ENCODE measurements at regions not wholly inside any gene's neighbourhood (a gene's known extent, or its start where the extent isn't known, plus 50 kb on each side); places are given as distances from the start of the nearest gene placed in this dataset.

DNA sequence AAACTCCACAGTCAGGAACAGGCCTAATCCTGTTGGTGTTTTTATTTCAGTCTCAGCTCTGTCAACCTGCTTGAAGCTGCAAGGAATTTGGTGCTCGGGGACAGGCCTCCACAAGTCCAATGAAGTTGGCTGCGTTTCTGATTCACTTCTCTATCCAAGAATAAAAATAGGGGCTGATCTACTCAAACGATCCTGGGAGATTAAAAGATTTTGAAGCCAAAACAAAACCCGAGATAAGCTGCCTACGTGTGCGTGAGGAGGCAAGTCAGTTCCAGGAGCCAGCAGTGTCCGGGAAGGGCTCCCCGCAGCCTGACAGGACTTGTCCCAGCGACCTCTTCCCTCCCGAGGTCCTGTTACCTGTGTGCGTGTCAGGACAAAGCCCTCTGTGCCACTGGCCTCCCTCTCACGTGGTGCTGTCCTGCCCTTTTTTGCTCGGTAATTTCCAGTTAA lies 98.0 kb downstream of the ETS2 start:
- H3K27ac ChIP-seq (ENCODE audit: extremely low read depth, low read depth, low read length): no peak overlapping the region

GRCh38 chr21:38902608-38903445 lies 97.1 kb downstream of the ETS2 start:
- Histone ChIP-seq H3K36me3 (ENCODE audit: control insufficient read depth in 2 of 2, insufficient read depth in 1 of 2, low read length in 2 of 2) (no peaks in the 10 kb centered on the region), H3K4me3 (ENCODE audit: low read depth, low read length) (no peak overlapping the region), H3K4me1 (ENCODE audit: control insufficient read depth, insufficient read depth, low read length) (no peaks in the 10 kb centered on the region; the same call in 1 of the 2 replicates), H3K27ac (ENCODE audit: extremely low read depth, low read depth, low read length) (no peak overlapping the region), H3K9me3 (ENCODE audit: control insufficient read depth, insufficient read depth, low read depth, low read length) (no peaks in the 10 kb centered on the region)
- TF ChIP-seq, protein P1, sequence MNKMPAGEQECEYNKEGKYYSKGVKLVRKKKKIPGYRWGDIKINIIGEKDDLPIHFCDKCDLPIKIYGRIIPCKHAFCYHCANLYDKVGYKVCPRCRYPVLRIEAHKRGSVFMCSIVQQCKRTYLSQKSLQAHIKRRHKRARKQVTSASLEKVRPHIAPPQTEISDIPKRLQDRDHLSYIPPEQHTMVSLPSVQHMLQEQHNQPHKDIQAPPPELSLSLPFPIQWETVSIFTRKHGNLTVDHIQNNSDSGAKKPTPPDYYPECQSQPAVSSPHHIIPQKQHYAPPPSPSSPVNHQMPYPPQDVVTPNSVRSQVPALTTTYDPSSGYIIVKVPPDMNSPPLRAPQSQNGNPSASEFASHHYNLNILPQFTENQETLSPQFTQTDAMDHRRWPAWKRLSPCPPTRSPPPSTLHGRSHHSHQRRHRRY (tag by site-specific recombination; IDR thresholded peaks at IDR 0.05): no peak
- TF ChIP-seq, protein P2, sequence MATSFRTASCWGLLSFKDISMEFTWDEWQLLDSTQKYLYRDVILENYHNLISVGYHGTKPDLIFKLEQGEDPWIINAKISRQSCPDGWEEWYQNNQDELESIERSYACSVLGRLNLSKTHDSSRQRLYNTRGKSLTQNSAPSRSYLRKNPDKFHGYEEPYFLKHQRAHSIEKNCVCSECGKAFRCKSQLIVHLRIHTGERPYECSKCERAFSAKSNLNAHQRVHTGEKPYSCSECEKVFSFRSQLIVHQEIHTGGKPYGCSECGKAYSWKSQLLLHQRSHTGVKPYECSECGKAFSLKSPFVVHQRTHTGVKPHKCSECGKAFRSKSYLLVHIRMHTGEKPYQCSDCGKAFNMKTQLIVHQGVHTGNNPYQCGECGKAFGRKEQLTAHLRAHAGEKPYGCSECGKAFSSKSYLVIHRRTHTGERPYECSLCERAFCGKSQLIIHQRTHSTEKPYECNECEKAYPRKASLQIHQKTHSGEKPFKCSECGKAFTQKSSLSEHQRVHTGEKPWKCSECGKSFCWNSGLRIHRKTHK (tag by site-specific recombination; IDR thresholded peaks at IDR 0.05): peak; percentile 90
- no peak for TF ChIP-seq HOXC10 (CRISPR knock-in tag; IDR thresholded peaks at IDR 0.05)
- TF ChIP-seq TCF7L2 (IDR thresholded peaks at IDR 0.05; ENCODE audit: borderline replicate concordance, low read depth, low read length): no peak
- TF ChIP-seq, protein P3, sequence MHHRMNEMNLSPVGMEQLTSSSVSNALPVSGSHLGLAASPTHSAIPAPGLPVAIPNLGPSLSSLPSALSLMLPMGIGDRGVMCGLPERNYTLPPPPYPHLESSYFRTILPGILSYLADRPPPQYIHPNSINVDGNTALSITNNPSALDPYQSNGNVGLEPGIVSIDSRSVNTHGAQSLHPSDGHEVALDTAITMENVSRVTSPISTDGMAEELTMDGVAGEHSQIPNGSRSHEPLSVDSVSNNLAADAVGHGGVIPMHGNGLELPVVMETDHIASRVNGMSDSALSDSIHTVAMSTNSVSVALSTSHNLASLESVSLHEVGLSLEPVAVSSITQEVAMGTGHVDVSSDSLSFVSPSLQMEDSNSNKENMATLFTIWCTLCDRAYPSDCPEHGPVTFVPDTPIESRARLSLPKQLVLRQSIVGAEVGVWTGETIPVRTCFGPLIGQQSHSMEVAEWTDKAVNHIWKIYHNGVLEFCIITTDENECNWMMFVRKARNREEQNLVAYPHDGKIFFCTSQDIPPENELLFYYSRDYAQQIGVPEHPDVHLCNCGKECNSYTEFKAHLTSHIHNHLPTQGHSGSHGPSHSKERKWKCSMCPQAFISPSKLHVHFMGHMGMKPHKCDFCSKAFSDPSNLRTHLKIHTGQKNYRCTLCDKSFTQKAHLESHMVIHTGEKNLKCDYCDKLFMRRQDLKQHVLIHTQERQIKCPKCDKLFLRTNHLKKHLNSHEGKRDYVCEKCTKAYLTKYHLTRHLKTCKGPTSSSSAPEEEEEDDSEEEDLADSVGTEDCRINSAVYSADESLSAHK (tag by site-specific recombination; IDR thresholded peaks at IDR 0.05): no peak
- CTCF ChIA-PET: no interaction called here
- POLR2A ChIA-PET: no interaction called here

More for the DNA sequence above, 98.0 kb downstream of the ETS2 start:
- Histone ChIP-seq H3K36me3 (ENCODE audit: control insufficient read depth in 2 of 2, insufficient read depth in 1 of 2, low read length in 2 of 2) (no peaks in the 10 kb centered on the region), H3K9me3 (ENCODE audit: control insufficient read depth, insufficient read depth, low read depth, low read length) (no peaks in the 10 kb centered on the region), H3K4me1 (ENCODE audit: control insufficient read depth, insufficient read depth, low read length) (no peaks in the 10 kb centered on the region; the same call in 1 of the 2 replicates), H3K4me3 (ENCODE audit: low read depth, low read length) (no peak overlapping the region)
- TF ChIP-seq ZNF521 (tag by site-specific recombination; IDR thresholded peaks at IDR 0.05): no peak
- no peak for TF ChIP-seq ZNF660 (tag by site-specific recombination; IDR thresholded peaks at IDR 0.05)
- no peak for TF ChIP-seq ZBTB44 (tag by site-specific recombination; IDR thresholded peaks at IDR 0.05)
- TF ChIP-seq ZNF530 (tag by site-specific recombination; IDR thresholded peaks at IDR 0.05; ENCODE audit: low read depth): no peak
- TF ChIP-seq ZBTB21 (tag by site-specific recombination; IDR thresholded peaks at IDR 0.05): no peak
- TF ChIP-seq, protein P4, sequence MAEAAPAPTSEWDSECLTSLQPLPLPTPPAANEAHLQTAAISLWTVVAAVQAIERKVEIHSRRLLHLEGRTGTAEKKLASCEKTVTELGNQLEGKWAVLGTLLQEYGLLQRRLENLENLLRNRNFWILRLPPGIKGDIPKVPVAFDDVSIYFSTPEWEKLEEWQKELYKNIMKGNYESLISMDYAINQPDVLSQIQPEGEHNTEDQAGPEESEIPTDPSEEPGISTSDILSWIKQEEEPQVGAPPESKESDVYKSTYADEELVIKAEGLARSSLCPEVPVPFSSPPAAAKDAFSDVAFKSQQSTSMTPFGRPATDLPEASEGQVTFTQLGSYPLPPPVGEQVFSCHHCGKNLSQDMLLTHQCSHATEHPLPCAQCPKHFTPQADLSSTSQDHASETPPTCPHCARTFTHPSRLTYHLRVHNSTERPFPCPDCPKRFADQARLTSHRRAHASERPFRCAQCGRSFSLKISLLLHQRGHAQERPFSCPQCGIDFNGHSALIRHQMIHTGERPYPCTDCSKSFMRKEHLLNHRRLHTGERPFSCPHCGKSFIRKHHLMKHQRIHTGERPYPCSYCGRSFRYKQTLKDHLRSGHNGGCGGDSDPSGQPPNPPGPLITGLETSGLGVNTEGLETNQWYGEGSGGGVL (tag by site-specific recombination; IDR thresholded peaks at IDR 0.05): no peak
- no peak for TF ChIP-seq ZBTB6 (tag by site-specific recombination; IDR thresholded peaks at IDR 0.05)
- TF ChIP-seq ZNF184 (tag by site-specific recombination; IDR thresholded peaks at IDR 0.05): no peak
- TF ChIP-seq ZNF510 (tag by site-specific recombination; IDR thresholded peaks at IDR 0.05; ENCODE audit: insufficient replicate concordance): no peak
- TF ChIP-seq YY2 (tag by site-specific recombination; IDR thresholded peaks at IDR 0.05): no peak
- TF ChIP-seq ZNF16 (tag by site-specific recombination; IDR thresholded peaks at IDR 0.05; ENCODE audit: low read depth): no peak
- TF ChIP-seq ZNF114 (tag by site-specific recombination; IDR thresholded peaks at IDR 0.05): no peak
- ChIA-PET CTCF (no interaction called here), POLR2A (no interaction called here)
